GM12878 (cell line): ENCODE measurements at regions not wholly inside any gene's neighbourhood (a gene's known extent, or its start where the extent isn't known, plus 50 kb on each side); places are given as distances from the start of the nearest gene placed in this dataset.

Experiments
- CBX3 ChIP-seq: fragments of 200-600 bp; sonication (generic); IDR thresholded peaks from 2 replicates; pipeline ENCODE4 v1.6.1; 2016; ENCODE audit warnings: low read depth, borderline replicate concordance
- CUX1 ChIP-seq: IDR thresholded peaks from 2 replicates; pipeline ENCODE4 v1.6.1; 2012; ENCODE audit warnings: improper control_type of control experiment, low read depth, low read length; ENCODE audit not compliant: insufficient replicate concordance
- DPF2 ChIP-seq: fragments of 450-650 bp; IDR thresholded peaks from 2 replicates; pipeline ENCODE4 v1.6.1; 2017; ENCODE audit warnings: mild to moderate bottlenecking
- E4F1 ChIP-seq: fragments of 450-650 bp; IDR thresholded peaks from 2 replicates; pipeline ENCODE4 v1.6.1; 2018; ENCODE audit warnings: borderline replicate concordance, mild to moderate bottlenecking; ENCODE audit not compliant: partially characterized antibody
- EP300 ChIP-seq, 2 experiments: fragments of 150-350 bp in 1 of 2; IDR thresholded peaks; 2 replicates each; pipeline ENCODE4 v1.6.1; 2011 to 2012; ENCODE audit warnings: low read depth in 2 of 2, low read length in 2 of 2, borderline replicate concordance in 1 of 2, improper control_type of control experiment in 1 of 2, inconsistent platforms in 1 of 2; ENCODE audit not compliant: control insufficient read depth in 1 of 2
- HDAC6 ChIP-seq: fragments of 200-600 bp; sonication (generic); IDR thresholded peaks from one replicate; pipeline ENCODE4 v1.8.0; 2017; ENCODE audit warnings: antibody characterized with exemption; ENCODE audit not compliant: unreplicated experiment
- MEF2A ChIP-seq: IDR thresholded peaks from 2 replicates; pipeline ENCODE4 v1.6.1; 2011; ENCODE audit warnings: low read depth, mild to moderate bottlenecking, low read length, moderate library complexity; ENCODE audit not compliant: insufficient read depth
- NFYB ChIP-seq: IDR thresholded peaks from 2 replicates; pipeline ENCODE4 v1.6.1; 2011; ENCODE audit warnings: low read depth, mild to moderate bottlenecking, low read length, improper control_type of control experiment, moderate library complexity; ENCODE audit not compliant: insufficient read depth
- PKNOX1 ChIP-seq: fragments of 450-650 bp; IDR thresholded peaks from 2 replicates; pipeline ENCODE4 v1.6.1; 2016; ENCODE audit warnings: mild to moderate bottlenecking
- STAT1 ChIP-seq: fragments of 450-650 bp; conservative IDR thresholded peaks from 2 replicates; pipeline ENCODE4 v1.6.1; 2014; ENCODE audit warnings: antibody characterized with exemption, mild to moderate bottlenecking
- TCF3 ChIP-seq: IDR thresholded peaks from 2 replicates; pipeline ENCODE4 v1.6.1; 2012; ENCODE audit warnings: low read depth, mild to moderate bottlenecking, low read length, borderline replicate concordance; ENCODE audit not compliant: insufficient read depth
- ZNF217 ChIP-seq: fragments of 450-650 bp; IDR thresholded peaks from 2 replicates; pipeline ENCODE4 v1.6.1; 2017; ENCODE audit warnings: antibody characterized with exemption, mild to moderate bottlenecking
- ZNF384 ChIP-seq: IDR thresholded peaks from 2 replicates; pipeline ENCODE4 v1.6.1; 2012; ENCODE audit warnings: low read depth, mild to moderate bottlenecking, low read length, improper control_type of control experiment, borderline replicate concordance
- TF ChIP-seq, protein P1 (sequence below): IDR thresholded peaks from 2 replicates; pipeline ENCODE4 v1.6.1; 2012; ENCODE audit warnings: mild to moderate bottlenecking, low read depth, low read length
- TF ChIP-seq, protein P2 (sequence below): fragments of 450-650 bp; conservative IDR thresholded peaks from 2 replicates; pipeline ENCODE4 v1.6.1; 2017; ENCODE audit warnings: mild to moderate bottlenecking, moderate library complexity

GRCh38 chr2:181128199-181128598, 147.8 kb downstream of the UBE2E3 start (continued):
- TF ChIP-seq CUX1 = peak; percentile 43
- no peak for TF ChIP-seq CBX3
- TF ChIP-seq HDAC6 = no peak
- TF ChIP-seq STAT1 = no peak
- TF ChIP-seq, protein P1, sequence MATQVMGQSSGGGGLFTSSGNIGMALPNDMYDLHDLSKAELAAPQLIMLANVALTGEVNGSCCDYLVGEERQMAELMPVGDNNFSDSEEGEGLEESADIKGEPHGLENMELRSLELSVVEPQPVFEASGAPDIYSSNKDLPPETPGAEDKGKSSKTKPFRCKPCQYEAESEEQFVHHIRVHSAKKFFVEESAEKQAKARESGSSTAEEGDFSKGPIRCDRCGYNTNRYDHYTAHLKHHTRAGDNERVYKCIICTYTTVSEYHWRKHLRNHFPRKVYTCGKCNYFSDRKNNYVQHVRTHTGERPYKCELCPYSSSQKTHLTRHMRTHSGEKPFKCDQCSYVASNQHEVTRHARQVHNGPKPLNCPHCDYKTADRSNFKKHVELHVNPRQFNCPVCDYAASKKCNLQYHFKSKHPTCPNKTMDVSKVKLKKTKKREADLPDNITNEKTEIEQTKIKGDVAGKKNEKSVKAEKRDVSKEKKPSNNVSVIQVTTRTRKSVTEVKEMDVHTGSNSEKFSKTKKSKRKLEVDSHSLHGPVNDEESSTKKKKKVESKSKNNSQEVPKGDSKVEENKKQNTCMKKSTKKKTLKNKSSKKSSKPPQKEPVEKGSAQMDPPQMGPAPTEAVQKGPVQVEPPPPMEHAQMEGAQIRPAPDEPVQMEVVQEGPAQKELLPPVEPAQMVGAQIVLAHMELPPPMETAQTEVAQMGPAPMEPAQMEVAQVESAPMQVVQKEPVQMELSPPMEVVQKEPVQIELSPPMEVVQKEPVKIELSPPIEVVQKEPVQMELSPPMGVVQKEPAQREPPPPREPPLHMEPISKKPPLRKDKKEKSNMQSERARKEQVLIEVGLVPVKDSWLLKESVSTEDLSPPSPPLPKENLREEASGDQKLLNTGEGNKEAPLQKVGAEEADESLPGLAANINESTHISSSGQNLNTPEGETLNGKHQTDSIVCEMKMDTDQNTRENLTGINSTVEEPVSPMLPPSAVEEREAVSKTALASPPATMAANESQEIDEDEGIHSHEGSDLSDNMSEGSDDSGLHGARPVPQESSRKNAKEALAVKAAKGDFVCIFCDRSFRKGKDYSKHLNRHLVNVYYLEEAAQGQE = no peak; the same call in 1 of the 2 replicates
- no peak for TF ChIP-seq E4F1
- peak; percentile 96 for TF ChIP-seq DPF2
- peak; percentile 89 for TF ChIP-seq MEF2A
- peak; percentile 99 for TF ChIP-seq ZNF217
- TF ChIP-seq EP300 (IDR thresholded peaks at IDR 0.05; ENCODE audit: borderline replicate concordance in 1 of 2, control insufficient read depth in 1 of 2, low read depth in 2 of 2, low read length in 2 of 2) = peak; percentile 83 to 97; a peak in 3 of 4 replicates
- 0 out of 2 replicates have a peak, but pooled peaks have one; percentile 75 for TF ChIP-seq TCF3
- TF ChIP-seq PKNOX1 = peak; percentile 28; the same call in 1 of the 2 replicates
- TF ChIP-seq NFYB = no peak
- TF ChIP-seq ZNF384 = no peak
- TF ChIP-seq, protein P2, sequence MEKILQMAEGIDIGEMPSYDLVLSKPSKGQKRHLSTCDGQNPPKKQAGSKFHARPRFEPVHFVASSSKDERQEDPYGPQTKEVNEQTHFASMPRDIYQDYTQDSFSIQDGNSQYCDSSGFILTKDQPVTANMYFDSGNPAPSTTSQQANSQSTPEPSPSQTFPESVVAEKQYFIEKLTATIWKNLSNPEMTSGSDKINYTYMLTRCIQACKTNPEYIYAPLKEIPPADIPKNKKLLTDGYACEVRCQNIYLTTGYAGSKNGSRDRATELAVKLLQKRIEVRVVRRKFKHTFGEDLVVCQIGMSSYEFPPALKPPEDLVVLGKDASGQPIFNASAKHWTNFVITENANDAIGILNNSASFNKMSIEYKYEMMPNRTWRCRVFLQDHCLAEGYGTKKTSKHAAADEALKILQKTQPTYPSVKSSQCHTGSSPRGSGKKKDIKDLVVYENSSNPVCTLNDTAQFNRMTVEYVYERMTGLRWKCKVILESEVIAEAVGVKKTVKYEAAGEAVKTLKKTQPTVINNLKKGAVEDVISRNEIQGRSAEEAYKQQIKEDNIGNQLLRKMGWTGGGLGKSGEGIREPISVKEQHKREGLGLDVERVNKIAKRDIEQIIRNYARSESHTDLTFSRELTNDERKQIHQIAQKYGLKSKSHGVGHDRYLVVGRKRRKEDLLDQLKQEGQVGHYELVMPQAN = no peak
